ENCODE measurements at regions not wholly inside any gene's neighbourhood (a gene's known extent, or its start where the extent isn't known, plus 50 kb on each side); places are given as distances from the start of the nearest gene placed in this dataset.

- no peak for TF ChIP-seq CTCF (IDR thresholded peaks at IDR 0.05; ENCODE audit: unreplicated experiment)
- peaks cover 4% of the 10 kb centered on the region for H3K27me3 Mint-ChIP-seq (ENCODE audit: unreplicated experiment)
- DNase-seq (ENCODE audit: low spot score): no peak
- no peak overlapping the region for H3K4me3 Mint-ChIP-seq (ENCODE audit: unreplicated experiment)
- H3K9me3 Mint-ChIP-seq (ENCODE audit: unreplicated experiment): peaks cover 50% of the 10 kb centered on the region
- no peak overlapping the region for H3K27ac Mint-ChIP-seq (ENCODE audit: unreplicated experiment)
- peaks cover 4% of the 10 kb centered on the region for H3K36me3 Mint-ChIP-seq (ENCODE audit: low read depth, unreplicated experiment)
- H3K4me1 Mint-ChIP-seq (ENCODE audit: unreplicated experiment): no peaks in the 10 kb centered on the region
Observed at GRCh38 chr7:68121056-68121455, 1124.4 kb downstream of the TYW1 start.

- Mint-ChIP-seq H3K4me1 (ENCODE audit: unreplicated experiment) (no peaks in the 10 kb centered on the region), H3K27ac (ENCODE audit: unreplicated experiment) (no peak overlapping the region), H3K36me3 (ENCODE audit: low read depth, unreplicated experiment) (peaks cover 4% of the 10 kb centered on the region), H3K4me3 (ENCODE audit: unreplicated experiment) (no peak overlapping the region), H3K27me3 (ENCODE audit: unreplicated experiment) (peaks cover 4% of the 10 kb centered on the region), H3K9me3 (ENCODE audit: unreplicated experiment) (peaks cover 45% of the 10 kb centered on the region)
- no peak for TF ChIP-seq CTCF (IDR thresholded peaks at IDR 0.05; ENCODE audit: unreplicated experiment)
- no peak for DNase-seq (ENCODE audit: low spot score)
Observed at GRCh38 chr7:68121655-68122054, 1125.0 kb downstream of the TYW1 start.

GRCh38 chr7:68122801-68123200 lies 1126.2 kb downstream of the TYW1 start:
- Mint-ChIP-seq H3K27ac (ENCODE audit: unreplicated experiment) (no peak overlapping the region), H3K36me3 (ENCODE audit: low read depth, unreplicated experiment) (peaks cover 4% of the 10 kb centered on the region), H3K4me1 (ENCODE audit: unreplicated experiment) (no peaks in the 10 kb centered on the region), H3K4me3 (ENCODE audit: unreplicated experiment) (no peak overlapping the region), H3K27me3 (ENCODE audit: unreplicated experiment) (peaks cover 2% of the 10 kb centered on the region), H3K9me3 (ENCODE audit: unreplicated experiment) (peaks cover 36% of the 10 kb centered on the region)
- TF ChIP-seq CTCF (IDR thresholded peaks at IDR 0.05; ENCODE audit: unreplicated experiment): no peak
- DNase-seq (ENCODE audit: low spot score): no peak

GRCh38 chr7:68125168-68125567 lies 1128.5 kb downstream of the TYW1 start:
- no peak for DNase-seq (ENCODE audit: low spot score)
- Mint-ChIP-seq H3K9me3 (ENCODE audit: unreplicated experiment) (peaks cover 29% of the 10 kb centered on the region), H3K36me3 (ENCODE audit: low read depth, unreplicated experiment) (no peaks in the 10 kb centered on the region), H3K27me3 (ENCODE audit: unreplicated experiment) (peaks cover 2% of the 10 kb centered on the region), H3K4me3 (ENCODE audit: unreplicated experiment) (no peak overlapping the region), H3K4me1 (ENCODE audit: unreplicated experiment) (no peaks in the 10 kb centered on the region), H3K27ac (ENCODE audit: unreplicated experiment) (no peak overlapping the region)
- TF ChIP-seq CTCF (IDR thresholded peaks at IDR 0.05; ENCODE audit: unreplicated experiment): no peak

- peaks cover 4% of the 10 kb centered on the region for H3K27me3 Mint-ChIP-seq (ENCODE audit: unreplicated experiment)
- peaks cover 3% of the 10 kb centered on the region for H3K36me3 Mint-ChIP-seq (ENCODE audit: low read depth, unreplicated experiment)
- H3K4me1 Mint-ChIP-seq (ENCODE audit: unreplicated experiment): no peaks in the 10 kb centered on the region
- no peak overlapping the region for H3K27ac Mint-ChIP-seq (ENCODE audit: unreplicated experiment)
- no peak for TF ChIP-seq CTCF (IDR thresholded peaks at IDR 0.05; ENCODE audit: unreplicated experiment)
- H3K4me3 Mint-ChIP-seq (ENCODE audit: unreplicated experiment): no peak overlapping the region
- no peak for DNase-seq (ENCODE audit: low spot score)
- peaks cover 41% of the 10 kb centered on the region for H3K9me3 Mint-ChIP-seq (ENCODE audit: unreplicated experiment)
Observed at GRCh38 chr7:68133045-68133444, 1136.4 kb downstream of the TYW1 start.
